PC-3 (cell line): ENCODE measurements at regions not wholly inside any gene's neighbourhood (a gene's known extent, or its start where the extent isn't known, plus 50 kb on each side); places are given as distances from the start of the nearest gene placed in this dataset.

Experiments
- ATAC-seq: fragments of 200-7000 bp; cut with Tn5 transposase; 2 replicates; pipeline ENCODE4 v1.9.1; 2020; ENCODE audit warnings: mild to moderate bottlenecking, moderate library complexity
- BruUV-seq: library from RNA; stranded (reverse); fragments of 400-500 nt; replicated peaks from 2 replicates; lab custom pipeline; 2021; lab: Mats Ljungman, UMichigan
- CTCF ChIA-PET: fragments of 300-600 bp; sonication (Branson Sonifier 250); formaldehyde crosslinking; loops from one replicate; lab custom pipeline; 2022; ENCODE audit warnings: antibody characterized with exemption; lab: Charles Lee
- POLR2A ChIA-PET: fragments of 300-600 bp; sonication (Branson Sonifier 250); formaldehyde crosslinking; loops from one replicate; lab custom pipeline; 2022; ENCODE audit warnings: antibody characterized with exemption; ENCODE audit not compliant: unreplicated experiment; lab: Charles Lee
- DNase-seq: peaks from one replicate; pipeline ENCODE4 v3.0.0-alpha.2; 2015
- H2AFZ ChIP-seq: fragments of 300-600 bp; sonication (generic); 2 replicates; pipeline ENCODE4 v1.6.0; 2016; ENCODE audit warnings: antibody characterized with exemption, low read length
- H3F3A ChIP-seq: fragments of 300-600 bp; sonication (generic); one replicate; pipeline ENCODE4 v1.6.0; 2017; ENCODE audit warnings: antibody characterized with exemption, low read length, control low read depth, mild to moderate bottlenecking; ENCODE audit not compliant: unreplicated experiment
- H3K27ac ChIP-seq: fragments of 300-600 bp; sonication (generic); 2 replicates; pipeline ENCODE4 v1.5.1; 2016; ENCODE audit warnings: mild to moderate bottlenecking, low read length
- H3K27me3 ChIP-seq: fragments of 300-600 bp; sonication (generic); 2 replicates; pipeline ENCODE4 v1.6.1; 2016; ENCODE audit warnings: low read length, mixed read lengths
- H3K36me3 ChIP-seq: fragments of 300-600 bp; sonication (generic); 2 replicates; pipeline ENCODE4 v1.6.1; 2016; ENCODE audit warnings: low read depth, mixed run types, low read length, mixed read lengths
- H3K4me1 ChIP-seq: fragments of 300-600 bp; sonication (generic); 2 replicates; pipeline ENCODE4 v1.5.1; 2016; ENCODE audit warnings: low read length; ENCODE audit not compliant: insufficient read depth
- H3K4me2 ChIP-seq: fragments of 300-600 bp; sonication (generic); 2 replicates; pipeline ENCODE4 v1.6.0; 2016; ENCODE audit warnings: low read length
- H3K4me3 ChIP-seq: fragments of 300-600 bp; sonication (generic); 2 replicates; pipeline ENCODE4 v1.5.1; 2016; ENCODE audit warnings: mild to moderate bottlenecking, low read length, mixed read lengths
- H3K79me2 ChIP-seq: fragments of 300-600 bp; sonication (generic); 2 replicates; pipeline ENCODE4 v1.6.1; 2017; ENCODE audit warnings: low read length, mixed read lengths
- H3K9ac ChIP-seq: fragments of 300-600 bp; sonication (generic); 2 replicates; pipeline ENCODE4 v1.6.0; 2016; ENCODE audit warnings: mild to moderate bottlenecking, low read length
- H3K9me2 ChIP-seq: fragments of 300-600 bp; sonication (generic); replicated peaks from 2 replicates; pipeline ENCODE4 v1.6.1; 2016; ENCODE audit warnings: mixed run types, low read length, mixed read lengths
- H3K9me3 ChIP-seq: fragments of 300-600 bp; sonication (generic); 2 replicates; pipeline ENCODE4 v1.6.1; 2016; ENCODE audit warnings: low read length, mixed read lengths
- H4K20me1 ChIP-seq: fragments of 300-600 bp; sonication (generic); 2 replicates; pipeline ENCODE4 v1.6.1; 2016; ENCODE audit warnings: low read length, mixed read lengths
- EZH2 ChIP-seq: fragments of 300-600 bp; sonication (generic); IDR thresholded peaks from one replicate; pipeline ENCODE4 v1.6.1; 2017; ENCODE audit warnings: antibody characterized with exemption, mild to moderate bottlenecking, low read length; ENCODE audit not compliant: unreplicated experiment
- EZH2phosphoT487 ChIP-seq: fragments of 300-600 bp; sonication (generic); IDR thresholded peaks from 2 replicates; pipeline ENCODE4 v1.6.1; 2018; ENCODE audit warnings: mild to moderate bottlenecking, antibody characterized with exemption, low read length, borderline replicate concordance
- intact Hi-C: fragments of 100-400 bp; cut with micrococcal nuclease; formaldehyde crosslinking; loops from 2 replicates; pipeline ENCODE4 v1.9.0; 2023
- TF ChIP-seq, protein P1 (sequence below): fragments of 300-600 bp; sonication (generic); conservative IDR thresholded peaks from 2 replicates; pipeline ENCODE4 v1.5.1; 2017; ENCODE audit warnings: antibody characterized with exemption, low read depth, mild to moderate bottlenecking, low read length

GRCh38 chr5:98296426-98296825 is 477.0 kb upstream of the RGMB start:
- DNase-seq (peak; percentile 35), ATAC-seq (peak; percentile 68)
- H3K9me2 ChIP-seq, result no peaks in the 10 kb centered on the region
- intact Hi-C loops, result no loop called here
- 0 out of 2 replicates have a peak overlapping the region, but pooled peaks have one; percentile 2 for H3K27ac ChIP-seq
- no peak overlapping the region for H2AFZ ChIP-seq
- POLR2A ChIA-PET, result interaction anchor here (0.6 kb wide), 1 partner anchor 285 kb away, joined by 3 read pairs; no protein-coding TSS in a partner anchor
- H3K4me3 ChIP-seq, result no peak overlapping the region
- no peaks in the 10 kb centered on the region for H3K36me3 ChIP-seq
- CTCF ChIA-PET, result no interaction called here
- TF ChIP-seq EZH2, result no peak
- TF ChIP-seq, protein P1, sequence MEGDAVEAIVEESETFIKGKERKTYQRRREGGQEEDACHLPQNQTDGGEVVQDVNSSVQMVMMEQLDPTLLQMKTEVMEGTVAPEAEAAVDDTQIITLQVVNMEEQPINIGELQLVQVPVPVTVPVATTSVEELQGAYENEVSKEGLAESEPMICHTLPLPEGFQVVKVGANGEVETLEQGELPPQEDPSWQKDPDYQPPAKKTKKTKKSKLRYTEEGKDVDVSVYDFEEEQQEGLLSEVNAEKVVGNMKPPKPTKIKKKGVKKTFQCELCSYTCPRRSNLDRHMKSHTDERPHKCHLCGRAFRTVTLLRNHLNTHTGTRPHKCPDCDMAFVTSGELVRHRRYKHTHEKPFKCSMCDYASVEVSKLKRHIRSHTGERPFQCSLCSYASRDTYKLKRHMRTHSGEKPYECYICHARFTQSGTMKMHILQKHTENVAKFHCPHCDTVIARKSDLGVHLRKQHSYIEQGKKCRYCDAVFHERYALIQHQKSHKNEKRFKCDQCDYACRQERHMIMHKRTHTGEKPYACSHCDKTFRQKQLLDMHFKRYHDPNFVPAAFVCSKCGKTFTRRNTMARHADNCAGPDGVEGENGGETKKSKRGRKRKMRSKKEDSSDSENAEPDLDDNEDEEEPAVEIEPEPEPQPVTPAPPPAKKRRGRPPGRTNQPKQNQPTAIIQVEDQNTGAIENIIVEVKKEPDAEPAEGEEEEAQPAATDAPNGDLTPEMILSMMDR, result no peak
- no peak for TF ChIP-seq EZH2phosphoT487
- no TSS peak for BruUV-seq
- 0 out of 2 replicates have a peak, but pooled peaks cover 6% of the 10 kb centered on the region for H3K4me1 ChIP-seq
- H3K4me2 ChIP-seq, result no peak overlapping the region
- H3K79me2 ChIP-seq, result no peaks in the 10 kb centered on the region
- H3K27me3 ChIP-seq, result no peaks in the 10 kb centered on the region
- no peak overlapping the region for H3K9ac ChIP-seq
- no peaks in the 10 kb centered on the region for H3F3A ChIP-seq
- H3K9me3 ChIP-seq, result no peaks in the 10 kb centered on the region
- H4K20me1 ChIP-seq, result no peaks in the 10 kb centered on the region

DNA sequence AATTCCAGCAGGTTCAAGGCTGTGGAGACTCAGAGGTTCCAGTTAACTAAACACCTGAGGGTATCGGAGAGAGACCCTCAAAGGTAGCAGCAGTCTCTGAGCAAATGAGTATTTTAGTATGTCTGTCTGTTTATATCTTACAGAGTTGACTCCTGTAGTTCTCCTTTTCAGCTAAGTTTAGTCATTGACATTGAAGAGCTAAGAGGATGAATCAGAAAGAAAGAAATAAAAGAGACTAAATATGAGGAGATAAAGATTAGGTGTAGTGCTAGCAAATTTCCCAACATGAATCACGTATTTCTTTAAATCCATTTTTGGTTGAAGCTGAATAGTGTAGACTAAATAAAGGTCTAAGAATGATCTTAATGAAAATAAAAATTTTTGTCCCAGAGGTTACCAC is 474.0 kb upstream of the RGMB start:
- no peaks in the 10 kb centered on the region for H3K9me2 ChIP-seq
- H3K27ac ChIP-seq, result no peak overlapping the region
- H3K4me1 ChIP-seq, result no peaks in the 10 kb centered on the region
- H3K27me3 ChIP-seq, result no peaks in the 10 kb centered on the region
- no peak for TF ChIP-seq EZH2phosphoT487
- no peak for TF ChIP-seq EZH2
- TF ChIP-seq, protein P1, result no peak
- no TSS peak for BruUV-seq
- no peaks in the 10 kb centered on the region for H3K36me3 ChIP-seq
- H2AFZ ChIP-seq, result no peak overlapping the region
- ATAC-seq (no peak), DNase-seq (no peak)
- H3K9me3 ChIP-seq, result no peaks in the 10 kb centered on the region
- H3K4me2 ChIP-seq, result no peak overlapping the region
- H3K4me3 ChIP-seq, result no peak overlapping the region
- CTCF ChIA-PET, result no interaction called here
- POLR2A ChIA-PET, result interaction anchor here (0.7 kb wide), 1 partner anchor 138 kb away, joined by 3 read pairs; no protein-coding TSS in a partner anchor
- no peaks in the 10 kb centered on the region for H4K20me1 ChIP-seq
- no peaks in the 10 kb centered on the region for H3K79me2 ChIP-seq
- intact Hi-C loops, result no loop called here
- no peaks in the 10 kb centered on the region for H3F3A ChIP-seq
- H3K9ac ChIP-seq, result no peak overlapping the region

DNA sequence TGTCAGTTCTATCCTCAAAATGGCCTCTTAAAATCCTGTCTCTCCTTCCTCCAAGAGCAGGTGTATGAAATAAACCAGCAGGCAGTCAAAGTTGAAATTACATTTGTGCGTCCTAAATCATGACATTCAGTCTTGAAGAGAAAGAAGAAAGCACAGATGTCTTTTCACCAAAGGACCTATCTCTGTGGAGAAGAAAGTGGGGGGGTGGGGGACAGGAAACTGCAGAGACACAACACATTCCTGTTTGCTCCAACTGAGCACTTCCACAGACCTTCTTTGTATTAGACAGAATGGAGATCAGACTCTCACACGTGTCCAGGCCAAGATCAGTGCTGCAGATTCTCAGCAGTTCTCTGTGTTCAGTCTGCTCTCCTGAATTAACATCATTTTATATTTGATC is 471.9 kb upstream of the RGMB start:
- ChIA-PET CTCF (no interaction called here), POLR2A (no interaction called here)
- ATAC-seq (no peak), DNase-seq (no peak)
- BruUV-seq, result no TSS peak
- Histone ChIP-seq H3K27me3 (no peaks in the 10 kb centered on the region), H3F3A (no peaks in the 10 kb centered on the region), H3K79me2 (no peaks in the 10 kb centered on the region), H3K9me2 (no peaks in the 10 kb centered on the region), H3K4me2 (no peak overlapping the region), H3K4me3 (no peak overlapping the region), H4K20me1 (no peaks in the 10 kb centered on the region), H3K4me1 (no peaks in the 10 kb centered on the region), H3K9ac (no peak overlapping the region), H3K36me3 (no peaks in the 10 kb centered on the region), H2AFZ (peak overlapping the region; percentile 5; the same call in 1 of the 2 replicates), H3K9me3 (no peaks in the 10 kb centered on the region), H3K27ac (no peak overlapping the region)
- intact Hi-C loops, result no loop called here
- TF ChIP-seq, protein P1, result no peak
- no peak for TF ChIP-seq EZH2phosphoT487
- TF ChIP-seq EZH2, result no peak
